ENCODE measurements at regions not wholly inside any gene's neighbourhood (a gene's known extent, or its start where the extent isn't known, plus 50 kb on each side); places are given as distances from the start of the nearest gene placed in this dataset. TPM values are rescaled to one million over a fixed set of nuclear protein-coding genes. Genes with fewer than 3 reads are reported as not detected.

- no peaks in the 10 kb centered on the region for H3K9me3 Mint-ChIP-seq
- H3K4me3 Mint-ChIP-seq: no peak overlapping the region
- TF ChIP-seq CTCF (IDR thresholded peaks at IDR 0.05): no peak
- H3K4me1 Mint-ChIP-seq (ENCODE audit: low read depth): peaks cover 21% of the 10 kb centered on the region
- no peak overlapping the region for H3K27ac Mint-ChIP-seq
- H3K27me3 Mint-ChIP-seq (ENCODE audit: insufficient read depth): peaks cover 32% of the 10 kb centered on the region
- no peak for DNase-seq
- H3K36me3 Mint-ChIP-seq (ENCODE audit: low read depth): no peaks in the 10 kb centered on the region
Measured at GRCh38 chr10:14380746-14381145, 50.0 kb upstream of the FRMD4A start.

Small RNA genes in the stretch of these regions (microRNA-seq; reads per million reads assigned to microRNA genes)
- not detected for gene MIR1265
- not detected for gene MIR4293

Measured in HFFc6 (cell line).